Neutrophil (primary cell): ENCODE measurements at regions not wholly inside any gene's neighbourhood (a gene's known extent, or its start where the extent isn't known, plus 50 kb on each side); places are given as distances from the start of the nearest gene placed in this dataset.
"Not testable (repeated sequence)": the region's sequence is repeated elsewhere in the genome, so short reads cannot be mapped to it uniquely, and the experiment has no call there.

Experiments
- H3K27ac ChIP-seq: fragments of 200-600 bp; sonication (generic); 2 replicates; pipeline ENCODE4 v1.5.1; 2016; ENCODE audit warnings: mild to moderate bottlenecking, moderate library complexity
- H3K27me3 ChIP-seq: fragments of 200-600 bp; sonication (generic); 2 replicates; pipeline ENCODE4 v1.6.0; 2016; ENCODE audit warnings: mild to moderate bottlenecking
- H3K36me3 ChIP-seq: fragments of 200-600 bp; sonication (generic); 2 replicates; pipeline ENCODE4 v1.5.1; 2017
- H3K4me1 ChIP-seq, 2 experiments: fragments of 200-600 bp in 1 of 2; sonication (generic) in 1 of 2; 1 replicate in 1 of 2; 2 replicates in 1 of 2; pipeline versions ENCODE4 v1.5.1 to v1.6.1; 2013 to 2016; ENCODE audit warnings: low read depth in 1 of 2, low read length in 1 of 2, mild to moderate bottlenecking in 1 of 2, moderate library complexity in 1 of 2; ENCODE audit not compliant: control insufficient read depth in 1 of 2, insufficient read depth in 1 of 2
- H3K4me3 ChIP-seq, 2 experiments: fragments of 200-600 bp in 1 of 2; sonication (generic) in 1 of 2; 1 replicate in 1 of 2; 2 replicates in 1 of 2; pipeline ENCODE4 v1.5.1; 2013 to 2016; ENCODE audit warnings: low read depth in 1 of 2, low read length in 1 of 2, mild to moderate bottlenecking in 1 of 2, moderate library complexity in 1 of 2
- H3K9me3 ChIP-seq: fragments of 200-600 bp; sonication (generic); 2 replicates; pipeline ENCODE4 v1.5.1; 2016
- CTCF ChIP-seq: fragments of 200-600 bp; sonication (generic); IDR thresholded peaks from 2 replicates; pipeline ENCODE4 v1.5.1; 2016; ENCODE audit warnings: antibody characterized with exemption

- Histone ChIP-seq H3K4me1 (no peaks in the 10 kb centered on the region), H3K4me3 (no peak overlapping the region), H3K27ac (no peak overlapping the region), H3K36me3 (no peaks in the 10 kb centered on the region), H3K9me3 (no peaks in the 10 kb centered on the region), H3K27me3 (peaks cover 69% of the 10 kb centered on the region)
- no peak for TF ChIP-seq CTCF
Observed at GRCh38 chr10:123270806-123271205, 116.6 kb downstream of the BUB3 start.

DNA sequence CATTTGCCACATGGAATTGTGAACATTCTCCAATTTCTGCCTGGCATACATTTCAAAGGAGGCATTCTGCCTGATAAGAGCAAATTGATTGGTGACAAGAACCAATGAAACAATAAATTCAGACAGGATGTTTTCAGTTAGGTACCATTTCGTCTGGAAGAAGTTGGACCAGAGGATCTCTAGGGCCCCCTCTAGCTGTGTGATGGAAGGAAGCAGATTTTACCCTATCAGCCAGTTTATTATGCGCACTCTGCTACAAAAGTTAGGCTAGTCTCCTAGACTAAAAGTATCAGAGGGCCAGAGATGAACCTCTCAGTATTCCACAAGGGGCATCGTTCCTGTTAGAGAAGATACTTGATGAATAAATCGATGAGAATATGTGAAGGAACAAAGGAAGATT is 118.0 kb downstream of the BUB3 start:
- no peak for TF ChIP-seq CTCF
- H3K27me3 ChIP-seq = peaks cover 72% of the 10 kb centered on the region
- no peak overlapping the region for H3K4me3 ChIP-seq
- no peak overlapping the region for H3K27ac ChIP-seq
- H3K36me3 ChIP-seq = no peaks in the 10 kb centered on the region
- H3K4me1 ChIP-seq = no peaks in the 10 kb centered on the region
- no peaks in the 10 kb centered on the region for H3K9me3 ChIP-seq

GRCh38 chr10:123274306-123275135 is 120.3 kb downstream of the BUB3 start:
- Histone ChIP-seq H3K27me3 (peaks cover 75% of the 10 kb centered on the region), H3K9me3 (no peaks in the 10 kb centered on the region), H3K36me3 (no peaks in the 10 kb centered on the region), H3K27ac (no peak overlapping the region), H3K4me3 (no peak overlapping the region), H3K4me1 (no peaks in the 10 kb centered on the region)
- TF ChIP-seq CTCF = no peak

DNA sequence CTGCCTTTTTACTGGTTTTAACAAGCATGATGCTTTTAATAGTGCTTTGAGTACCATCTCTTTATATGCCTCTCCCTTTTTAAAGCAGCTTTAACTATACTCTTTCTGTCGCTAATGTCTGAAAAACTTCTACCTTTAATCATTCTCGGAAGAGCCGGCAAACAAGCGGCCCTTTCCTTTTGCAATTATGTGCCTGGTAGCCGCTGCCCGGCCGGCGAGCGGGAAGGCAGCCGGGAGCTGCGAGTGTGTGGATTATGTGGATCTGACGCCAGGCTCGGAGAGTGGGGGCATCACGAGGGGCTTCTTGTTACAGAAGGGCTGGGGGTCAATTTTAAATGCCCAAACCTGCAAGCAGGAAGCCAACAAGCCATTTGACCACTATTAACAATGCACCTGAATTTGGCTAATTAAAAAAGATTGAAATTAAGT is 120.9 kb downstream of the BUB3 start:
- H3K9me3 ChIP-seq = no peaks in the 10 kb centered on the region
- H3K36me3 ChIP-seq = no peaks in the 10 kb centered on the region
- no peak for TF ChIP-seq CTCF
- H3K27me3 ChIP-seq = peaks cover 69% of the 10 kb centered on the region
- H3K4me3 ChIP-seq = no peak overlapping the region
- H3K27ac ChIP-seq = no peak overlapping the region
- H3K4me1 ChIP-seq = no peaks in the 10 kb centered on the region

DNA sequence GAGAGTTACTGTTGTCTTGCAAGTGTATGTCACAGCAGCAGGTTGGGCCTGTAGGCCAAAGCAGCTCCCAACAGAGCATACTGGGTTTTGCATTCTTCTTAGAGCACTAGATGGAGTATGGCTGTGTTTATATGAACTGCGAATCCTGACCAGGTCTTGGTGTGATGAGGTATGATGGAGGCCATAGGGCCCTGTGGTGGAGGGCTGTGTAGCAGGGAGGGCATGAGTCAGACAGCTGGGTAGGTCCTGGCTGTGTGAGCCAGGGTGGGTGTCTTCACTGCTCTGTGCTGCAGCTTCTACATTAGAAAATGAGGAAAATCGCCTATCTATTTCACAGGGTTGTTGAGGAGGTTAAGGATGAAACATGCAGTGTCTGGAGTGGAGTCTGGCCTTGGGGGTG is 124.2 kb downstream of the BUB3 start:
- Histone ChIP-seq H3K27me3 (peaks cover 40% of the 10 kb centered on the region), H3K4me3 (no peak overlapping the region), H3K36me3 (no peaks in the 10 kb centered on the region), H3K27ac (no peak overlapping the region), H3K4me1 (no peaks in the 10 kb centered on the region), H3K9me3 (no peaks in the 10 kb centered on the region)
- TF ChIP-seq CTCF = no peak

DNA sequence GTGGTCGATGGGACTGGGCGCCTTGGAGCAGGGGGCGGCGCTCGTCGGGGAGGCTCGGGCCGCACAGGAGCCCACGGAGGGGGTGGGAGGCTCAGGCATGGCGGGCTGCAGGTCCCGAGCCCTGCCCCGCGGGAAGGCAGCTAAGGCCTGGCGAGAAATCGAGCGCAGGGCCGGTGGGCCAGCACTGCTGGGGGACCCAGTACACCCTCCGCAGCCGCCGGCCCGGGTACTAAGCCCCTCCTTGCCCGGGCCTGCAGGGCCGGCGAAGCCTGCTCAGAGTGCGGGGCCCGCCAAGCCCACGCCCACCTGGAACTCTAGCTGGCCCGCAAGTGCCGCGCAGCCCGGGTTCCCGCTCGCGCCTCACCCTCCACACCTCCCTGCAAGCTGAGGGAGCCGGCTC is 129.2 kb downstream of the BUB3 start:
- not testable (repeated sequence) for H3K9me3 ChIP-seq, H3K27ac ChIP-seq, H3K27me3 ChIP-seq, H3K36me3 ChIP-seq, H3K4me1 ChIP-seq, H3K4me3 ChIP-seq
